Fibroblast of lung (primary cell): ENCODE measurements at regions not wholly inside any gene's neighbourhood (a gene's known extent, or its start where the extent isn't known, plus 50 kb on each side); places are given as distances from the start of the nearest gene placed in this dataset.

ENCODE experiments used
- DNase-seq, 2 donors: peaks; one replicate each; pipeline versions ENCODE4 v3.0.0 to v3.0.0-alpha.2; 2010; ENCODE audit warnings: low read depth in 2 of 2
- H2AFZ ChIP-seq: 2 replicates; pipeline ENCODE4 v1.5.1; 2012; ENCODE audit warnings: low read length, control low read depth, inconsistent platforms
- H3K27ac ChIP-seq: 2 replicates; pipeline ENCODE4 v1.5.1; 2011; ENCODE audit warnings: low read length, control low read depth; ENCODE audit not compliant: insufficient read depth
- H3K27me3 ChIP-seq: 2 replicates; pipeline ENCODE4 v1.5.1; 2011; ENCODE audit warnings: mild to moderate bottlenecking, low read length; ENCODE audit not compliant: control insufficient read depth, insufficient read depth
- H3K36me3 ChIP-seq: 2 replicates; pipeline ENCODE4 v1.5.1; 2011; ENCODE audit warnings: low read length; ENCODE audit not compliant: control insufficient read depth, insufficient read depth
- H3K4me1 ChIP-seq: 2 replicates; pipeline ENCODE4 v1.5.1; 2011; ENCODE audit warnings: low read length; ENCODE audit not compliant: control insufficient read depth, insufficient read depth; ENCODE audit errors: extremely low read depth
- H3K4me2 ChIP-seq: 2 replicates; pipeline ENCODE4 v1.5.1; 2011; ENCODE audit warnings: low read length, control low read depth; ENCODE audit not compliant: insufficient read depth; ENCODE audit errors: extremely low read depth
- H3K4me3 ChIP-seq, 4 experiments: fragments of 200-600 bp in 1 of 4; sonication (generic) in 1 of 4; replicated peaks in 1 of 4; 2 replicates each; pipeline ENCODE4 v1.5.1; 2011 to 2016; ENCODE audit warnings: low read length in 4 of 4, low read depth in 3 of 4, mild to moderate bottlenecking in 3 of 4, control low read depth in 2 of 4, inconsistent platforms in 1 of 4, mixed read lengths in 1 of 4; ENCODE audit not compliant: insufficient read depth in 1 of 4; ENCODE audit errors: control extremely low read depth in 1 of 4
- H3K79me2 ChIP-seq: 2 replicates; pipeline ENCODE4 v1.5.1; 2012; ENCODE audit warnings: mild to moderate bottlenecking, low read length, inconsistent platforms; ENCODE audit not compliant: control insufficient read depth, insufficient read depth
- H3K9ac ChIP-seq: 2 replicates; pipeline ENCODE4 v1.5.1; 2011; ENCODE audit warnings: mild to moderate bottlenecking, low read length, control low read depth; ENCODE audit not compliant: insufficient read depth
- H3K9me3 ChIP-seq: 2 replicates; pipeline ENCODE4 v1.5.1; 2012; ENCODE audit warnings: low read depth, low read length; ENCODE audit not compliant: control insufficient read depth, insufficient read depth
- H4K20me1 ChIP-seq: 2 replicates; pipeline ENCODE4 v1.5.1; 2011; ENCODE audit warnings: low read length; ENCODE audit not compliant: control insufficient read depth, insufficient read depth; ENCODE audit errors: extremely low read depth
- EZH2 ChIP-seq: IDR thresholded peaks from 2 replicates; pipeline ENCODE4 v1.5.1; 2012; ENCODE audit warnings: low read length, control low read depth, mild to moderate bottlenecking; ENCODE audit errors: missing control alignments
- TF ChIP-seq, protein P1 (sequence below), 2 donors: IDR thresholded peaks in 1 of 2; conservative IDR thresholded peaks in 1 of 2; 1 replicate in 1 of 2; 2 replicates in 1 of 2; pipeline ENCODE4 v1.5.1; 2011 to 2012; ENCODE audit warnings: low read length in 2 of 2, control low read depth in 1 of 2, inconsistent platforms in 1 of 2, low read depth in 1 of 2, mild to moderate bottlenecking in 1 of 2

DNA sequence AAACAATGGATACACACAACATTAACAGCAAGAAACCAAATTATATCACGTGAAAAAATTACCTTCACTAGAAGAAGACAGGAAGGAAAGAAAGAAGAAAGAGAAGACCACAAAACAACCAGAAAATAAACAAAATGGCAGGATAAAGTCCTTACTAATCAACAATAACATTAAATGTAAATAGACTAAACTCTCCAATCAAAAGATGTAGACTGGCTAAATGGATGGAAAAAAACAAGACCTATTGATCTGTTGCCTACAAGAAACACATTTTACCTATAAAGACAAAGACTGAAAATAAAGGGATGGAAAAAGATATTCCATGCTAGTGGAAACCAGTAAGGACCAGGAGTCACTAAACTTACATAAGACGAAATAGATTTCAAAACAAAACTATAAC is 167.0 kb upstream of the ZC3H15 start:
- Histone ChIP-seq H3K9me3 (no peaks in the 10 kb centered on the region), H3K36me3 (no peaks in the 10 kb centered on the region), H2AFZ (no peak overlapping the region), H3K27ac (no peak overlapping the region), H3K4me1 (no peaks in the 10 kb centered on the region), H3K4me2 (no peak overlapping the region), H3K4me3 (no peak overlapping the region), H3K79me2 (no peaks in the 10 kb centered on the region), H4K20me1 (no peaks in the 10 kb centered on the region), H3K9ac (no peak overlapping the region), H3K27me3 (no peaks in the 10 kb centered on the region)
- no peak for DNase-seq
- TF ChIP-seq, protein P1, sequence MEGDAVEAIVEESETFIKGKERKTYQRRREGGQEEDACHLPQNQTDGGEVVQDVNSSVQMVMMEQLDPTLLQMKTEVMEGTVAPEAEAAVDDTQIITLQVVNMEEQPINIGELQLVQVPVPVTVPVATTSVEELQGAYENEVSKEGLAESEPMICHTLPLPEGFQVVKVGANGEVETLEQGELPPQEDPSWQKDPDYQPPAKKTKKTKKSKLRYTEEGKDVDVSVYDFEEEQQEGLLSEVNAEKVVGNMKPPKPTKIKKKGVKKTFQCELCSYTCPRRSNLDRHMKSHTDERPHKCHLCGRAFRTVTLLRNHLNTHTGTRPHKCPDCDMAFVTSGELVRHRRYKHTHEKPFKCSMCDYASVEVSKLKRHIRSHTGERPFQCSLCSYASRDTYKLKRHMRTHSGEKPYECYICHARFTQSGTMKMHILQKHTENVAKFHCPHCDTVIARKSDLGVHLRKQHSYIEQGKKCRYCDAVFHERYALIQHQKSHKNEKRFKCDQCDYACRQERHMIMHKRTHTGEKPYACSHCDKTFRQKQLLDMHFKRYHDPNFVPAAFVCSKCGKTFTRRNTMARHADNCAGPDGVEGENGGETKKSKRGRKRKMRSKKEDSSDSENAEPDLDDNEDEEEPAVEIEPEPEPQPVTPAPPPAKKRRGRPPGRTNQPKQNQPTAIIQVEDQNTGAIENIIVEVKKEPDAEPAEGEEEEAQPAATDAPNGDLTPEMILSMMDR (conservative IDR thresholded peaks at IDR 0.05 in 1 of 2, IDR thresholded peaks at IDR 0.05 in 1 of 2; ENCODE audit: low read depth in 1 of 2, low read length in 2 of 2): no peak
- TF ChIP-seq EZH2: no peak

DNA sequence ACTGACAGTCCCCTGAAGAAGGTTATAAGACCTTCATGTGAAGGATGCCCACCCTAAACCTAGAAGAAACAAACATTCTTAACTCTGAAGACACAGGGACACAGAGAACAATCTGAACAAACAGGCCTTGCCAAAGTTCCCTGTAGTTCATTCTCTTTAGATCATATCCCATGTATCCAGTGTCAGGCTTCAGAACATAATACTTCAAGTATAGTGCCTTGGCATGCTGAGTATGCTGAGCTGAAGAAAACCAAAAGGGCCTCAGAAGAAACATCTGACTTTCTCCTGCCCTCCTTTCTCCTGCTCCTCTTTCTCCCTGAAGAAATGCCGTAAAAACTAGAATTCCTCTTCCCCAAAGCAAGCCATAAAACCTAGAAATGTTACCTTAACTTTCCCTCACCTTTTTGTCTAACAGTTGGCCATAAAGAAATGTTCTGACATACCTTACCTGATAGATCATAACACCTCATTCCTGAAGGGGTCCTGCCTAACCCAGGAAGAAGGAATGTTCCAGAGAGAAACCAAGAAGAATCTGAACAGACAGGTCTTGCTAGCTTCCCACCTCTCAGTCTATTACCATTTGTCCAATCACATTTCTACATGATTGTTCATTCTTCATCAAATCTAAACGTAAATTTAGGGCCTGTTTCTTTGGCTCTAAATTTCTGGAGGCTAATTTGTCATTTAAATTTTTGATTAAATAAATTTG is 160.1 kb upstream of the ZC3H15 start:
- Histone ChIP-seq H2AFZ (no peak overlapping the region), H3K4me1 (no peaks in the 10 kb centered on the region), H3K4me2 (no peak overlapping the region), H3K36me3 (no peaks in the 10 kb centered on the region), H3K4me3 (no peak overlapping the region), H3K79me2 (no peaks in the 10 kb centered on the region), H3K9me3 (no peaks in the 10 kb centered on the region), H3K27me3 (no peaks in the 10 kb centered on the region), H3K9ac (no peak overlapping the region), H3K27ac (no peak overlapping the region), H4K20me1 (no peaks in the 10 kb centered on the region)
- no peak for DNase-seq
- TF ChIP-seq EZH2: no peak
- TF ChIP-seq, protein P1 (conservative IDR thresholded peaks at IDR 0.05 in 1 of 2, IDR thresholded peaks at IDR 0.05 in 1 of 2; ENCODE audit: low read depth in 1 of 2, low read length in 2 of 2): no peak

DNA sequence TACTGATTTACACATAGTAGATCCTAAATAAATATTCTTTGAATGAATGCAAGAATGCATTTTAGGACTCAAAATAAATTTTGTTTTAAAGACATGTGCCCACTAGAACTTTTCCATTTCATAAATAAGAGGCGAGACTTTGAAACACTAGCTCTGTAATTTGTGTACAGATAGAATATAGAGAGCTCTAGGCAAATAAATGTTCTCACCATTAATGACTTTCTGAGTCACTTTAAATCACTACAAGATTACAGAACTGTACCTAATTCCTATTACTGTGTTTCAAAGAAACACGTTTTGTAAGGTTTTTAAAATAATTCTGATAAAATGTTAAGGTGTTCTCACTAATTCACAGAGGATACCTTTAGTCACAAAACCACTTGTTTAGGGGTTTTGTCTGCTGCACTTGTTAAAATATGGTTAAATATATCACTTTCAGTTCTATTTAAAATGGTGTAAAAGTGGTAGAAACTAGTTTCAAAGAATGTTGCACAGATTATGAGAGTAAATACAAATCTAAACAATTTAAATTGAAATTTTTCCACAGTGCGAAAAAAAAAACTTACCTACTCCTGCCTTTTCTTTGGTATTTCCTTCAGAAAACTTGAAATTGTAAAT is 158.7 kb upstream of the ZC3H15 start:
- Histone ChIP-seq H3K36me3 (no peaks in the 10 kb centered on the region), H3K9ac (no peak overlapping the region), H3K4me2 (no peak overlapping the region), H4K20me1 (no peaks in the 10 kb centered on the region), H3K27ac (no peak overlapping the region), H3K4me3 (no peak overlapping the region), H3K79me2 (no peaks in the 10 kb centered on the region), H2AFZ (no peak overlapping the region), H3K4me1 (no peaks in the 10 kb centered on the region), H3K9me3 (no peaks in the 10 kb centered on the region), H3K27me3 (no peaks in the 10 kb centered on the region)
- no peak for DNase-seq
- no peak for TF ChIP-seq EZH2
- TF ChIP-seq, protein P1 (conservative IDR thresholded peaks at IDR 0.05 in 1 of 2, IDR thresholded peaks at IDR 0.05 in 1 of 2; ENCODE audit: low read depth in 1 of 2, low read length in 2 of 2): no peak
